Type B pancreatic cell (in vitro differentiated cells): ENCODE measurements at regions not wholly inside any gene's neighbourhood (a gene's known extent, or its start where the extent isn't known, plus 50 kb on each side); places are given as distances from the start of the nearest gene placed in this dataset.

Experiments
- DNase-seq: peaks from one replicate; pipeline ENCODE4 v3.0.0; 2021; ENCODE audit warnings: mixed read lengths; ENCODE audit not compliant: unreplicated experiment; ENCODE audit errors: extremely low spot score
- H3K27ac Mint-ChIP-seq: 2 replicates; pipeline ENCODE4 v1.8.0; 2021; ENCODE audit warnings: mild to moderate bottlenecking, mixed read lengths
- H3K27me3 Mint-ChIP-seq: 2 replicates; pipeline ENCODE4 v1.8.0; 2021; ENCODE audit warnings: mixed read lengths
- H3K36me3 Mint-ChIP-seq: 2 replicates; pipeline ENCODE4 v1.8.0; 2021; ENCODE audit warnings: mixed read lengths
- H3K4me1 Mint-ChIP-seq: one replicate; pipeline ENCODE4 v1.8.0; 2021; ENCODE audit warnings: mixed read lengths; ENCODE audit not compliant: unreplicated experiment
- H3K4me3 Mint-ChIP-seq: 2 replicates; pipeline ENCODE4 v1.8.0; 2021; ENCODE audit warnings: mild to moderate bottlenecking, mixed read lengths
- H3K9me3 Mint-ChIP-seq: 2 replicates; pipeline ENCODE4 v1.8.0; 2021; ENCODE audit warnings: mixed read lengths
- TF ChIP-seq, protein P1 (sequence below): fragments of 200-600 bp; sonication (generic); conservative IDR thresholded peaks from 2 replicates; pipeline ENCODE4 v1.5.0; 2021; ENCODE audit warnings: antibody characterized with exemption, mild to moderate bottlenecking

DNA sequence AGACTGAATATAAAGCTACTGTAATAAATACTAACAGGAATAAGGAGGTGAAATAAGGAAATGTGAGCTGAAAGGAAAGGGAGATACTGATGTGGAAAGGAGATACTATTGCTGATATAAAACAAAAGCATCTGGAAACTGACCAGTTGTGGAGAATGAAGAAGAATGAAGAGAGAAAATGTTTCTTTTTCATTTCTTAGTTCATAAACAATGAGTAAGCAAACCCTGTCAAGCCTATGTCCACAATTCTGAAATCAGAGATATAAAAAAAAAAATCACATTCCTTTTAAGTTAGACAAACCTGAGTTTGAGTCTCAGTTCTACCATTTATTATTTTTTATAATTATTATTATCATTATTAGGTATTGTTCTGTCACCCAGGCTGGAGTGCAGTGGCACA, 121.6 kb upstream of the GJE1 start:
- TF ChIP-seq, protein P1, sequence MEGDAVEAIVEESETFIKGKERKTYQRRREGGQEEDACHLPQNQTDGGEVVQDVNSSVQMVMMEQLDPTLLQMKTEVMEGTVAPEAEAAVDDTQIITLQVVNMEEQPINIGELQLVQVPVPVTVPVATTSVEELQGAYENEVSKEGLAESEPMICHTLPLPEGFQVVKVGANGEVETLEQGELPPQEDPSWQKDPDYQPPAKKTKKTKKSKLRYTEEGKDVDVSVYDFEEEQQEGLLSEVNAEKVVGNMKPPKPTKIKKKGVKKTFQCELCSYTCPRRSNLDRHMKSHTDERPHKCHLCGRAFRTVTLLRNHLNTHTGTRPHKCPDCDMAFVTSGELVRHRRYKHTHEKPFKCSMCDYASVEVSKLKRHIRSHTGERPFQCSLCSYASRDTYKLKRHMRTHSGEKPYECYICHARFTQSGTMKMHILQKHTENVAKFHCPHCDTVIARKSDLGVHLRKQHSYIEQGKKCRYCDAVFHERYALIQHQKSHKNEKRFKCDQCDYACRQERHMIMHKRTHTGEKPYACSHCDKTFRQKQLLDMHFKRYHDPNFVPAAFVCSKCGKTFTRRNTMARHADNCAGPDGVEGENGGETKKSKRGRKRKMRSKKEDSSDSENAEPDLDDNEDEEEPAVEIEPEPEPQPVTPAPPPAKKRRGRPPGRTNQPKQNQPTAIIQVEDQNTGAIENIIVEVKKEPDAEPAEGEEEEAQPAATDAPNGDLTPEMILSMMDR, result no peak
- Mint-ChIP-seq H3K27me3 (no peaks in the 10 kb centered on the region), H3K36me3 (no peaks in the 10 kb centered on the region), H3K4me1 (no peaks in the 10 kb centered on the region), H3K27ac (no peak overlapping the region), H3K9me3 (no peaks in the 10 kb centered on the region), H3K4me3 (no peak overlapping the region)
- no peak for DNase-seq

DNA sequence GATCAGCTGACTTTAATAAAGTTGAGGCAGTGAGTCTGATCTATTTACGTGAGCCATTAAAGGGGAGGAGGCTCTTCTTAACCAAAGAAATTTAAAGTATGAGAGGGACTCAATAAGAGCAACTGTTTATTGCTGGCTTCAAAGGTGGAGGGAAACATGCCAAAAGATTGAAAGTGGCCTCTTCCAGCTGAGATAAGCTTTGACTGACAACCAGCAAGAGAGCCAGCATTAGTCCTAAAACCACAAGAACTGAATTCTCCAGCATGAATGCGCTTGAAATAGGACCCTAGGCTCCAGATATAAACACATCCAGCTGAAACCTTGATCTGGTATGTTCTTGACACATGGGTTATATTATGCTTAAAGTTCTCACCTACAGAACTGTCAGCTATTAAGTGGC, 123.1 kb upstream of the GJE1 start:
- DNase-seq, result no peak
- Mint-ChIP-seq H3K27me3 (no peaks in the 10 kb centered on the region), H3K4me3 (no peak overlapping the region), H3K36me3 (no peaks in the 10 kb centered on the region), H3K27ac (no peak overlapping the region), H3K9me3 (no peaks in the 10 kb centered on the region), H3K4me1 (no peaks in the 10 kb centered on the region)
- TF ChIP-seq, protein P1, result no peak

DNA sequence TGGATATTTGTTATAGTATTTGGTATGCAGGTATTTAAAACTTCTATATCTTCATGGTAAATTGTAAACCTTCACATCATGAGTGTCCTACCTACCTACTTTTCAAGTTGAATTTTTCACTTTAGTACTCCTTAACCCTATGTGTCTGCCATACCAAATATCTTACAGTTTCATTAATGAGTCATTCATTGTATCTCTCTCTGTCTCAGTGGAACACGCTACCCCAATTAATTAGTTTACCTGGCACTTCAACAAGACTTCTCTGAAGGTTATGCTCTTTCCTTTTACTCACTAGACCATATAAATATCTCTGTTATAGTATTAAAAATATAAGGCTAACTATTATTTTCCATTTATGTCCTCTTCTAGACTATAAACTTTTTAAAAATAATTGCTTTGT, 123.9 kb upstream of the GJE1 start:
- no peaks in the 10 kb centered on the region for H3K9me3 Mint-ChIP-seq
- H3K27ac Mint-ChIP-seq, result no peak overlapping the region
- no peak overlapping the region for H3K4me3 Mint-ChIP-seq

DNA sequence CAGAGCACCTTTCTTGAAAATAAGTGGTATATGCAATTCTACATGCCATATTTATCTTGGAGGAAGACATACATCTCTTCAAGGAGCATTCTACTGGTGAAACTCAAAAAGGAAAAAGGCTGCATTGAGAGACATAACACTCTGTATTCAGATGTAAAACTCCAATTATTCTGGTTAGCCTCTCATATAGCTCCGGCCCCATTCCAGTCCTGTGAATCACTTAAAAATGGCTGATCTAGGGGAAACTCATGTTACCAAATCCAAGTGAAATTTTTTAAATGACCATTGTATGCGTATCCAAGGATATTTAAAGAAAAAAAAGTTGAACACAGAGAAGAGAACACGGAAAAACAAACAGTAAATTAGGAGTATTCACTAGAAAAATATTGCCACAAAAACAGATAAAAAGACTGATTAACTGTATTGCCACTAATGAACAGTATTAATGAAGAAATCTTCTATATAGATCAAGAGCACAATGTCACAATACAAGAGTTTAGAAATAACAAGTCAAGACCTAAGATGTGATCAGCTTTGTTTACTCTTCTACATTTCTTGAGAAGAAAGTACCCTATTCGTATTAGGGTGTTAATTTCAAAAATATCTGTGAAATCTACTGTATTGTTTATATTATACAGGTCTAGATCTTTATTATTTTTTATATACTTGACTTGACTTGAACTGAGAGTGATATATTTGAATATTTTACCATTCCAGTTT, 124.5 kb upstream of the GJE1 start:
- TF ChIP-seq, protein P1, result no peak
- DNase-seq, result no peak
- no peaks in the 10 kb centered on the region for H3K27me3 Mint-ChIP-seq
- H3K9me3 Mint-ChIP-seq, result no peaks in the 10 kb centered on the region
- H3K4me1 Mint-ChIP-seq, result no peaks in the 10 kb centered on the region
- H3K4me3 Mint-ChIP-seq, result no peak overlapping the region
- no peaks in the 10 kb centered on the region for H3K36me3 Mint-ChIP-seq
- H3K27ac Mint-ChIP-seq, result no peak overlapping the region

More for the DNA sequence above, 123.9 kb upstream of the GJE1 start:
- Mint-ChIP-seq H3K4me1 (no peaks in the 10 kb centered on the region), H3K27me3 (no peaks in the 10 kb centered on the region), H3K36me3 (no peaks in the 10 kb centered on the region)
- no peak for DNase-seq
- TF ChIP-seq, protein P1, result no peak

DNA sequence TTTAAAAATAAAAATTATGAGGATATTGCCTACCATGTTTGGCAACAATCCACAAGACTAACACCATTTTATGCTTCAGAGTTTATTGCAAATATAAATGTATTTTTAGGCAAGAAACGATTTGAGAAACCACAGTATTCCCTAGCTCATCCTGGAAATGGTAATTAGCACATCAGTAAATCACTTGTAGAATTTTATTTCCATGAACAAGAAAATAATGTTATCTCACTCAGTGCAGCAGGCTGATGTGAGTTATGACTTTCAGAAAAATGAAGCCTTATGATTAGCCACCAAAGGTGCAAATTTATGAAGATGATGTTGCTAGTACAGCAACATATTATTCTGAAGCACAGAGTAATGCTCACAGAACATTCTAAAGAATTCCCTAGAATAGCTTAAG, 127.7 kb upstream of the GJE1 start:
- no peak overlapping the region for H3K4me3 Mint-ChIP-seq
- no peak for DNase-seq
- H3K4me1 Mint-ChIP-seq, result no peaks in the 10 kb centered on the region
- no peaks in the 10 kb centered on the region for H3K36me3 Mint-ChIP-seq
- no peaks in the 10 kb centered on the region for H3K9me3 Mint-ChIP-seq
- no peaks in the 10 kb centered on the region for H3K27me3 Mint-ChIP-seq
- TF ChIP-seq, protein P1, result no peak
- no peak overlapping the region for H3K27ac Mint-ChIP-seq
